ENCODE measurements at regions not wholly inside any gene's neighbourhood (a gene's known extent, or its start where the extent isn't known, plus 50 kb on each side); places are given as distances from the start of the nearest gene placed in this dataset.

DNA sequence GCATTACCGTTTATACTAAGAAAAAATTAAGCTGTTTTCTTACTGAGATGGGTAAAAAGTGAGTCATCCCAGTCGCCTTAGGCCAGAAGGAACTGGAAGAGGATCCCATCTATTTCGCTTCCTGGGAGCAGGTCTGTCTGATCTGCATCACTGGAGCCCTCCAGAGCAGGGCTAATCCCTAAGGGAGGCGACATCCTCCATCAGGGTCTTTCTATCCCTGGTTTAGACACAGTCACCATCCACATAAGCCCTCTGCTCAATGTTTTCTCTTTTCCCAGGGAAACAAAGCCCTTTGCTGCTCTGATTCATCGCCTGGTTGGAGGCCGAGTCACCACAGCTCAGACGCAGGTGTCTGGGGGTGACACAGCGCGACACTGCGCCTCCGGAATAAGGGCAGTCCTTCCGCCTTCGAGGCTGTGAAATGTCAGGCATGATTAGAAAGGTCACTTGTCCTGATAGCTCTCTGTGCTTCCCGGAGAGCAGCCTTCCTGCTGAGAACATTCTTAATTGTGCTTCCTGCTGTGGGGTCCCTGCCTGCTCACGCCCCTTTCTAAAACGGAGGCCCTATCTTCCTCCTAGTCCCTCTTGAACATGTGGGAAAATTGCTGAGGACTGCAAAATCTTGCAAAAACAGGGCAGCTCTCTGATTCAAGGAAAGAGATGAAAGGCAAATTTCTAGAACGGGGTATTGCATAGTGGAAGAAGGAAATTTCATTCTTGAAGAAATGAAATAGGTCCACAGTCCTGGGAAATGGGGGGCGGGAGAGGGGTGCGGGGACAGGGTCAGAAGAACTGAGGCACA, 56.3 kb downstream of the MARCHF4 start:
- peaks cover 0 to 15% (median 2%) of the 10 kb centered on the region in 4 donors for H3K27me3 ChIP-seq (ENCODE audit: control insufficient read depth in 4 of 4, insufficient read depth in 4 of 4, low read length in 3 of 4)

DNA sequence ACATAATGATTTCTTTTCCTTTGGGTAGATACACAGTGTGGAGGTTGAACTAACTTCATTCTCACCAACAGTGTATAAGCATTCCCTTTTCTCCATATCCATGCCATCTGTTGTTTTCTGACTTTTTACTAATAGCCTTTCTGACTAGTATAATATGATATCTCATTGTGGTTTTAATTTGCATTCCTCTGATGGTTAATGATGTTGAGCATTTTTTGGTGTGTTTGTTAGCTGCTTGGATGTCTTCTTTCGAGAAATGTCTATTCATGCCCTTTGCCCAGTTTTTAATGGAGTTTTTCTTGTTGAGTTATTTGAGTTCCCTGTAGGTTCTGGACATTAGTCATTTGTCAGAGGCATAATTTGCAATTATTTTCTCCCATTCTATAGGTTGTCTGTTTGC, 59.8 kb downstream of the MARCHF4 start:
- Histone ChIP-seq H3K27ac (ENCODE audit: low read depth in 1 of 2, low read length in 2 of 2) (no peak overlapping the region), H3K9ac (ENCODE audit: low read depth in 1 of 2, low read length in 2 of 2) (no peak overlapping the region), H3K36me3 (ENCODE audit: control insufficient read depth in 4 of 4, insufficient read depth in 3 of 4, low read depth in 1 of 4, low read length in 3 of 4) (no peaks in the 10 kb centered on the region), H3K4me1 (ENCODE audit: control insufficient read depth in 4 of 4, insufficient read depth in 4 of 4, low read length in 3 of 4) (no peaks in the 10 kb centered on the region), H3K9me3 (ENCODE audit: control insufficient read depth in 4 of 4, low read length in 3 of 4) (peaks cover 0 to 6% (median 0%) of the 10 kb centered on the region in 4 donors), H3K4me3 (ENCODE audit: low read depth in 1 of 3, low read length in 3 of 3) (no peak overlapping the region), H3K27me3 (ENCODE audit: control insufficient read depth in 4 of 4, insufficient read depth in 4 of 4, low read length in 3 of 4) (peaks cover 0 to 11% (median 2%) of the 10 kb centered on the region in 4 donors)
- WGBS: 64% methylated on average over 1 of the region's 1 CpG
- no peak for DNase-seq (ENCODE audit: low spot score)
- TF ChIP-seq, protein P1, sequence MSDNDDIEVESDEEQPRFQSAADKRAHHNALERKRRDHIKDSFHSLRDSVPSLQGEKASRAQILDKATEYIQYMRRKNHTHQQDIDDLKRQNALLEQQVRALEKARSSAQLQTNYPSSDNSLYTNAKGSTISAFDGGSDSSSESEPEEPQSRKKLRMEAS (IDR thresholded peaks at IDR 0.05): no peak

More for the DNA sequence above, 56.3 kb downstream of the MARCHF4 start:
- H3K4me1 ChIP-seq (ENCODE audit: control insufficient read depth in 4 of 4, insufficient read depth in 4 of 4, low read length in 3 of 4): no peaks in the 10 kb centered on the region
- 31% methylated on average over 19 of the region's 19 CpGs for WGBS
- H3K36me3 ChIP-seq (ENCODE audit: control insufficient read depth in 4 of 4, insufficient read depth in 3 of 4, low read depth in 1 of 4, low read length in 3 of 4): no peaks in the 10 kb centered on the region
- H3K4me3 ChIP-seq (ENCODE audit: low read depth in 1 of 3, low read length in 3 of 3): no peak overlapping the region
- H3K9ac ChIP-seq (ENCODE audit: low read depth in 1 of 2, low read length in 2 of 2): no peak overlapping the region
- TF ChIP-seq JUND (IDR thresholded peaks at IDR 0.05): no peak
- TF ChIP-seq NR2F2 (IDR thresholded peaks at IDR 0.05): peak; percentile 67
- TF ChIP-seq, protein P1 (IDR thresholded peaks at IDR 0.05): no peak
- TF ChIP-seq, protein P2, sequence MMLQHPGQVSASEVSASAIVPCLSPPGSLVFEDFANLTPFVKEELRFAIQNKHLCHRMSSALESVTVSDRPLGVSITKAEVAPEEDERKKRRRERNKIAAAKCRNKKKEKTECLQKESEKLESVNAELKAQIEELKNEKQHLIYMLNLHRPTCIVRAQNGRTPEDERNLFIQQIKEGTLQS (IDR thresholded peaks at IDR 0.05): no peak
- no peak for TF ChIP-seq FOXA2 (IDR thresholded peaks at IDR 0.05)
- no peak for TF ChIP-seq SP1 (IDR thresholded peaks at IDR 0.05)
- TF ChIP-seq, protein P3, sequence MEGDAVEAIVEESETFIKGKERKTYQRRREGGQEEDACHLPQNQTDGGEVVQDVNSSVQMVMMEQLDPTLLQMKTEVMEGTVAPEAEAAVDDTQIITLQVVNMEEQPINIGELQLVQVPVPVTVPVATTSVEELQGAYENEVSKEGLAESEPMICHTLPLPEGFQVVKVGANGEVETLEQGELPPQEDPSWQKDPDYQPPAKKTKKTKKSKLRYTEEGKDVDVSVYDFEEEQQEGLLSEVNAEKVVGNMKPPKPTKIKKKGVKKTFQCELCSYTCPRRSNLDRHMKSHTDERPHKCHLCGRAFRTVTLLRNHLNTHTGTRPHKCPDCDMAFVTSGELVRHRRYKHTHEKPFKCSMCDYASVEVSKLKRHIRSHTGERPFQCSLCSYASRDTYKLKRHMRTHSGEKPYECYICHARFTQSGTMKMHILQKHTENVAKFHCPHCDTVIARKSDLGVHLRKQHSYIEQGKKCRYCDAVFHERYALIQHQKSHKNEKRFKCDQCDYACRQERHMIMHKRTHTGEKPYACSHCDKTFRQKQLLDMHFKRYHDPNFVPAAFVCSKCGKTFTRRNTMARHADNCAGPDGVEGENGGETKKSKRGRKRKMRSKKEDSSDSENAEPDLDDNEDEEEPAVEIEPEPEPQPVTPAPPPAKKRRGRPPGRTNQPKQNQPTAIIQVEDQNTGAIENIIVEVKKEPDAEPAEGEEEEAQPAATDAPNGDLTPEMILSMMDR (IDR thresholded peaks at IDR 0.05; ENCODE audit: low read depth, low read length, missing input control): no peak
- no peak for DNase-seq (ENCODE audit: low spot score)
- no peak overlapping the region for H3K27ac ChIP-seq (ENCODE audit: low read depth in 1 of 2, low read length in 2 of 2)
- H3K9me3 ChIP-seq (ENCODE audit: control insufficient read depth in 4 of 4, low read length in 3 of 4): peaks cover 0 to 6% (median 0%) of the 10 kb centered on the region in 4 donors

DNA sequence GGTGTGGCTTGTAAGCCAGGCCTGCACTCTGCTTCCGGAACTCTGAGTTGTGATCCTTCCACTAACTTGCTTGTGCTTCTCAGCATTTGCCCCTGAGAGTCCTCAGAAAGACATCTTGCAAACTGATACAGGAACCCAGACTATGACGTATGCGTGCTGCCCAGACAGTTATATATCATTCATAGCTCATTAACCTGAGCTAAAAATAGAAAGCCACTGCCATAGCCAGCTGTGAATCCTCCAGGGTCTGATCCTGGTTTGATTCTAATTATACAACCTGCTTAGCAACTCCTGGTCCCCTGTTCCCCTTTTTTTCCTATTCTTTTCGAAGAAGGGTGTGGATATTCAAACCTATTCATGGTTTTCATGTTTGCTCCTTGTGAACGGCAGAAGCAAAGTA, 63.7 kb downstream of the MARCHF4 start:
- DNase-seq (ENCODE audit: low spot score): no peak
- H3K9me3 ChIP-seq (ENCODE audit: control insufficient read depth in 4 of 4, low read length in 3 of 4): no peaks in the 10 kb centered on the region
- WGBS: 77% methylated on average over 5 of the region's 5 CpGs
- no peak overlapping the region for H3K9ac ChIP-seq (ENCODE audit: low read depth in 1 of 2, low read length in 2 of 2)
- no peak overlapping the region for H3K27ac ChIP-seq (ENCODE audit: low read depth in 1 of 2, low read length in 2 of 2)
- no peaks in the 10 kb centered on the region for H3K4me1 ChIP-seq (ENCODE audit: control insufficient read depth in 4 of 4, insufficient read depth in 4 of 4, low read length in 3 of 4)
- H3K27me3 ChIP-seq (ENCODE audit: control insufficient read depth in 4 of 4, insufficient read depth in 4 of 4, low read length in 3 of 4): no peaks in the 10 kb centered on the region
- H3K36me3 ChIP-seq (ENCODE audit: control insufficient read depth in 4 of 4, insufficient read depth in 3 of 4, low read depth in 1 of 4, low read length in 3 of 4): no peaks in the 10 kb centered on the region
- no peak overlapping the region for H3K4me3 ChIP-seq (ENCODE audit: low read depth in 1 of 3, low read length in 3 of 3)
- TF ChIP-seq GABPA (IDR thresholded peaks at IDR 0.05 in 1 of 2, conservative IDR thresholded peaks at IDR 0.05 in 1 of 2) (no peak), FOXA2 (IDR thresholded peaks at IDR 0.05) (no peak), EGR1 (IDR thresholded peaks at IDR 0.05; ENCODE audit: low read depth in 2 of 2) (no peak), SP1 (IDR thresholded peaks at IDR 0.05) (no peak), HNF4A (conservative IDR thresholded peaks at IDR 0.05) (no peak), YY1 (IDR thresholded peaks at IDR 0.05) (no peak), RAD21 (IDR thresholded peaks at IDR 0.05) (no peak), NR2F2 (IDR thresholded peaks at IDR 0.05) (no peak), FOXA1 (IDR thresholded peaks at IDR 0.05) (no peak), RXRA (IDR thresholded peaks at IDR 0.05) (no peak)
- TF ChIP-seq, protein P1 (IDR thresholded peaks at IDR 0.05): no peak
- TF ChIP-seq, protein P4, sequence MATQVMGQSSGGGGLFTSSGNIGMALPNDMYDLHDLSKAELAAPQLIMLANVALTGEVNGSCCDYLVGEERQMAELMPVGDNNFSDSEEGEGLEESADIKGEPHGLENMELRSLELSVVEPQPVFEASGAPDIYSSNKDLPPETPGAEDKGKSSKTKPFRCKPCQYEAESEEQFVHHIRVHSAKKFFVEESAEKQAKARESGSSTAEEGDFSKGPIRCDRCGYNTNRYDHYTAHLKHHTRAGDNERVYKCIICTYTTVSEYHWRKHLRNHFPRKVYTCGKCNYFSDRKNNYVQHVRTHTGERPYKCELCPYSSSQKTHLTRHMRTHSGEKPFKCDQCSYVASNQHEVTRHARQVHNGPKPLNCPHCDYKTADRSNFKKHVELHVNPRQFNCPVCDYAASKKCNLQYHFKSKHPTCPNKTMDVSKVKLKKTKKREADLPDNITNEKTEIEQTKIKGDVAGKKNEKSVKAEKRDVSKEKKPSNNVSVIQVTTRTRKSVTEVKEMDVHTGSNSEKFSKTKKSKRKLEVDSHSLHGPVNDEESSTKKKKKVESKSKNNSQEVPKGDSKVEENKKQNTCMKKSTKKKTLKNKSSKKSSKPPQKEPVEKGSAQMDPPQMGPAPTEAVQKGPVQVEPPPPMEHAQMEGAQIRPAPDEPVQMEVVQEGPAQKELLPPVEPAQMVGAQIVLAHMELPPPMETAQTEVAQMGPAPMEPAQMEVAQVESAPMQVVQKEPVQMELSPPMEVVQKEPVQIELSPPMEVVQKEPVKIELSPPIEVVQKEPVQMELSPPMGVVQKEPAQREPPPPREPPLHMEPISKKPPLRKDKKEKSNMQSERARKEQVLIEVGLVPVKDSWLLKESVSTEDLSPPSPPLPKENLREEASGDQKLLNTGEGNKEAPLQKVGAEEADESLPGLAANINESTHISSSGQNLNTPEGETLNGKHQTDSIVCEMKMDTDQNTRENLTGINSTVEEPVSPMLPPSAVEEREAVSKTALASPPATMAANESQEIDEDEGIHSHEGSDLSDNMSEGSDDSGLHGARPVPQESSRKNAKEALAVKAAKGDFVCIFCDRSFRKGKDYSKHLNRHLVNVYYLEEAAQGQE (IDR thresholded peaks at IDR 0.05): no peak
- TF ChIP-seq, protein P2 (IDR thresholded peaks at IDR 0.05): no peak
- TF ChIP-seq, protein P3 (IDR thresholded peaks at IDR 0.05; ENCODE audit: low read depth, low read length, missing input control): no peak

All from liver (tissue), 8 donors.